ELF-1 (cell line): ENCODE measurements at regions not wholly inside any gene's neighbourhood (a gene's known extent, or its start where the extent isn't known, plus 50 kb on each side); places are given as distances from the start of the nearest gene placed in this dataset.
A peak's percentile ranks its signal among the peaks of the same experiment; 100 is the strongest.
"Not testable (repeated sequence)": the region's sequence is repeated elsewhere in the genome, so short reads cannot be mapped to it uniquely, and the experiment has no call there.

Experiments
- DNase-seq: peaks from one replicate; pipeline ENCODE4 v3.0.0-alpha.2; 2016; ENCODE audit warnings: low read depth, low spot score

GRCh38 chr6:10343320-10343719, 71.6 kb downstream of the TFAP2A start:
- DNase-seq, result no peak

GRCh38 chr6:10341605-10342004, 73.3 kb downstream of the TFAP2A start:
- no peak for DNase-seq

- DNase-seq, result no peak
Observed at GRCh38 chr6:10338151-10338550, 76.7 kb downstream of the TFAP2A start.

GRCh38 chr6:10337376-10337775, 77.5 kb downstream of the TFAP2A start:
- DNase-seq, result not testable (repeated sequence)

- no peak for DNase-seq
Observed at GRCh38 chr6:10332111-10332510, 82.8 kb downstream of the TFAP2A start.

GRCh38 chr6:10331334-10331968, 83.4 kb downstream of the TFAP2A start:
- DNase-seq, result no peak

- no peak for DNase-seq
Observed at GRCh38 chr6:10330515-10330914, 84.4 kb downstream of the TFAP2A start.

GRCh38 chr6:10323018-10323417, 91.9 kb downstream of the TFAP2A start:
- DNase-seq, result no peak

GRCh38 chr6:10320291-10320690, 94.6 kb downstream of the TFAP2A start:
- no peak for DNase-seq

- DNase-seq, result peak; percentile 90
Observed at GRCh38 chr6:10316373-10316721, 98.5 kb downstream of the TFAP2A start.

GRCh38 chr6:10315658-10316372, 99.1 kb downstream of the TFAP2A start:
- peak; percentile 23 for DNase-seq

GRCh38 chr6:10315034-10315433, 99.8 kb downstream of the TFAP2A start:
- DNase-seq, result peak; percentile 98

- peak; percentile 61 for DNase-seq
Observed at GRCh38 chr6:10314163-10314955, 100.5 kb downstream of the TFAP2A start.

GRCh38 chr6:10313799-10314162, 101.1 kb downstream of the TFAP2A start:
- peak; percentile 31 for DNase-seq

- DNase-seq, result peak; percentile 51
Observed at GRCh38 chr6:10312445-10312844, 102.4 kb downstream of the TFAP2A start.

GRCh38 chr6:10311546-10312405, 103.1 kb downstream of the TFAP2A start:
- not testable (repeated sequence) for DNase-seq

- DNase-seq, result no peak
Observed at GRCh38 chr6:10310826-10311225, 104.0 kb downstream of the TFAP2A start.

GRCh38 chr6:10310330-10310653, 104.6 kb downstream of the TFAP2A start:
- no peak for DNase-seq

GRCh38 chr6:10309457-10310329, 105.2 kb downstream of the TFAP2A start:
- DNase-seq, result peak; percentile 14

- DNase-seq, result peak; percentile 97
Observed at GRCh38 chr6:10307476-10307875, 107.4 kb downstream of the TFAP2A start.

GRCh38 chr6:10307028-10307427, 107.8 kb downstream of the TFAP2A start:
- no peak for DNase-seq
